IMR-90 (cell line): ENCODE measurements at regions not wholly inside any gene's neighbourhood (a gene's known extent, or its start where the extent isn't known, plus 50 kb on each side); places are given as distances from the start of the nearest gene placed in this dataset.
"Not testable (repeated sequence)": the region's sequence is repeated elsewhere in the genome, so short reads cannot be mapped to it uniquely, and the experiment has no call there.

ENCODE experiments used
- ATAC-seq: fragments of 200-7000 bp; cut with Tn5 transposase; 2 replicates; pipeline ENCODE4 v1.9.1; 2020; ENCODE audit warnings: low read depth, mild to moderate bottlenecking, moderate library complexity
- BruUV-seq: library from RNA; stranded (reverse); fragments of 400-500 nt; replicated peaks from 2 replicates; lab custom pipeline; 2021; lab: Mats Ljungman, UMichigan
- CTCF ChIA-PET: fragments of 300-600 bp; formaldehyde crosslinking; extraction: SDS; loops from one replicate; lab custom pipeline; 2021; ENCODE audit warnings: antibody characterized with exemption; lab: Yijun Ruan, JAX
- POLR2A ChIA-PET: fragments of 300-600 bp; sonication (Branson Sonifier 250); formaldehyde crosslinking; loops from one replicate; lab custom pipeline; 2022; ENCODE audit warnings: antibody characterized with exemption; ENCODE audit not compliant: unreplicated experiment; lab: Charles Lee
- DNase-seq: peaks from one replicate; pipeline ENCODE4 v3.0.0; 2013
- H2AFZ ChIP-seq: replicated peaks from 2 replicates; pipeline ENCODE3; 2013; ENCODE audit warnings: low read length, mild to moderate bottlenecking; ENCODE audit not compliant: poor library complexity
- H2AK5ac ChIP-seq: 2 replicates; pipeline ENCODE4 v1.6.1; 2013; ENCODE audit warnings: low read depth, low read length, inconsistent platforms
- H2AK9ac ChIP-seq: replicated peaks from 2 replicates; pipeline ENCODE3; 2013; ENCODE audit warnings: mild to moderate bottlenecking, low read depth, low read length, moderate library complexity; ENCODE audit not compliant: poor library complexity
- H2BK120ac ChIP-seq: 2 replicates; pipeline ENCODE4 v1.6.1; 2013; ENCODE audit warnings: low read depth, low read length, inconsistent platforms
- H2BK15ac ChIP-seq: 3 replicates; pipeline ENCODE4 v1.6.1; 2013; ENCODE audit warnings: low read depth, low read length, inconsistent platforms
- H2BK20ac ChIP-seq: 2 replicates; pipeline ENCODE4 v1.6.1; 2013; ENCODE audit warnings: low read depth, mild to moderate bottlenecking, inconsistent platforms, low read length, moderate library complexity
- H2BK5ac ChIP-seq: 2 replicates; pipeline ENCODE4 v1.6.1; 2013; ENCODE audit warnings: mild to moderate bottlenecking, low read depth, low read length, inconsistent platforms; ENCODE audit not compliant: poor library complexity, severe bottlenecking
- H3K14ac ChIP-seq: replicated peaks from 2 replicates; pipeline ENCODE4 v1.6.1; 2013; ENCODE audit warnings: low read depth, low read length, inconsistent platforms
- H3K18ac ChIP-seq: 2 replicates; pipeline ENCODE4 v1.6.1; 2013; ENCODE audit warnings: low read depth, low read length, control low read depth
- H3K23ac ChIP-seq: 2 replicates; pipeline ENCODE4 v1.6.1; 2013; ENCODE audit warnings: low read depth, low read length, inconsistent platforms
- H3K27ac ChIP-seq: 2 replicates; pipeline ENCODE4 v1.5.1; 2013; ENCODE audit warnings: mild to moderate bottlenecking, control low read depth, low read length; ENCODE audit not compliant: insufficient read depth
- H3K27me3 ChIP-seq: 2 replicates; pipeline ENCODE4 v1.6.1; 2013; ENCODE audit warnings: low read length; ENCODE audit not compliant: control insufficient read depth, insufficient read depth
- H3K36me3 ChIP-seq: 2 replicates; pipeline ENCODE4 v1.6.1; 2013; ENCODE audit warnings: low read length, mixed read lengths; ENCODE audit not compliant: control insufficient read depth, insufficient read depth
- H3K4ac ChIP-seq: 2 replicates; pipeline ENCODE4 v1.6.1; 2013; ENCODE audit warnings: low read depth, low read length, inconsistent platforms
- H3K4me1 ChIP-seq: 2 replicates; pipeline ENCODE4 v1.6.1; 2013; ENCODE audit warnings: low read length, mixed read lengths; ENCODE audit not compliant: control insufficient read depth, insufficient read depth
- H3K4me2 ChIP-seq: 2 replicates; pipeline ENCODE4 v1.6.1; 2013; ENCODE audit warnings: low read depth, mild to moderate bottlenecking, control low read depth, low read length, moderate library complexity
- H3K4me3 ChIP-seq: 2 replicates; pipeline ENCODE4 v1.5.1; 2013; ENCODE audit warnings: low read depth, mild to moderate bottlenecking, control low read depth, low read length, moderate library complexity; ENCODE audit not compliant: insufficient read depth
- H3K56ac ChIP-seq: 2 replicates; pipeline ENCODE4 v1.6.1; 2013; ENCODE audit warnings: low read length, inconsistent platforms; ENCODE audit not compliant: insufficient read depth; ENCODE audit errors: extremely low read depth
- H3K79me1 ChIP-seq, 2 experiments: 2 replicates each; pipeline ENCODE4 v1.6.1; 2013; ENCODE audit warnings: low read length in 2 of 2, inconsistent platforms in 1 of 2, low read depth in 1 of 2
- H3K9ac ChIP-seq: 2 replicates; pipeline ENCODE4 v1.6.1; 2013; ENCODE audit warnings: low read depth, low read length, control low read depth
- H3K9me1 ChIP-seq: 2 replicates; pipeline ENCODE4 v1.6.1; 2013; ENCODE audit warnings: low read length, inconsistent platforms; ENCODE audit not compliant: insufficient read depth
- H3K9me3 ChIP-seq: 2 replicates; pipeline ENCODE4 v1.6.1; 2013; ENCODE audit warnings: low read length; ENCODE audit not compliant: control insufficient read depth, insufficient read depth
- H4K20me1 ChIP-seq: 2 replicates; pipeline ENCODE4 v1.6.1; 2013; ENCODE audit warnings: low read length, inconsistent platforms; ENCODE audit not compliant: insufficient read depth
- H4K5ac ChIP-seq: 2 replicates; pipeline ENCODE4 v1.6.1; 2013; ENCODE audit warnings: mild to moderate bottlenecking, low read depth, low read length, control low read depth
- H4K8ac ChIP-seq, 2 experiments: 2 replicates each; pipeline ENCODE4 v1.6.1; 2013; ENCODE audit warnings: low read depth in 2 of 2, low read length in 2 of 2, control low read depth in 1 of 2, inconsistent platforms in 1 of 2
- H4K91ac ChIP-seq: 2 replicates; pipeline ENCODE4 v1.6.1; 2013; ENCODE audit warnings: low read depth, low read length, inconsistent platforms; ENCODE audit not compliant: insufficient read depth
- NFE2L2 ChIP-seq: fragments of 150-350 bp; IDR thresholded peaks from 2 replicates; pipeline ENCODE4 v1.6.1; 2016; ENCODE audit warnings: low read depth, mild to moderate bottlenecking, low read length
- RAD21 ChIP-seq: IDR thresholded peaks from 2 replicates; pipeline ENCODE4 v1.6.1; 2012; ENCODE audit warnings: low read length, improper control_type of control experiment
- WGBS, 2 experiments: methylation state at CpG; one replicate each; pipeline versions ENCODE4 v1.1.5 to v1.1.7; 2013; ENCODE audit warnings: missing lambda C conversion rate in 2 of 2; ENCODE audit not compliant: insufficient read length in 1 of 2; ENCODE audit errors: extremely low coverage in 2 of 2; 5-methylcytosine and 5-hydroxymethylcytosine counted together
- dilution Hi-C: fragments of 300-500 bp; cut with HindIII; formaldehyde crosslinking; loops from one replicate; pipeline ENCODE4 v1.14.3; 2018; ENCODE audit warnings: low sequenced_read_pairs; ENCODE audit not compliant: unreplicated experiment
- in situ Hi-C: fragments of 300-500 bp; cut with MboI; formaldehyde crosslinking; loops from 3 replicates; pipeline ENCODE4 v1.14.3; 2019; ENCODE audit warnings: low sequenced_read_pairs, inconsistent platforms, mixed read lengths
- intact Hi-C: fragments of 100-400 bp; cut with micrococcal nuclease; formaldehyde crosslinking; loops from 2 replicates; pipeline ENCODE4 v1.10.0; 2022
- TF ChIP-seq, protein P1 (sequence below): fragments of 150-350 bp; IDR thresholded peaks from 2 replicates; pipeline ENCODE4 v1.6.1; 2017; ENCODE audit warnings: mild to moderate bottlenecking, antibody characterized with exemption, low read length, low read depth

DNA sequence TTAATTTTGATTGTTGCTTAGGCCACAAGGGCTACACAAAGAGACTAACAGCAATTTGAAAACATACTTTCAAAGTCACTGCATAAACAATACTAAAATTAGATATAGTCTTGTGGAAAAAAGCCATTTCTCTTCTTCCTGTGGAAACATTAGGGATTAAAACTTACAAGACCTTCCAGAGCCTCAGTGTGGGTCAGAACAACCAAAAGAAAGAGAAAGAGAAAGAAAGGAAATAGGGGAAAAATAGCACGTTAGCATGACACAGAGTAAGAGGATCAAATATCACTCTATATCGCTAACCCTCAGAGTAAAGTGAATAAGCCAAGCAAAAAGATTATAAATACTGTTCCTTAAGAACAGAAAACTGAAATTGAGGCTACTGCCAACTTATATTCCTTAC is 127.8 kb upstream of the DIAPH2 start:
- POLR2A ChIA-PET: no interaction called here
- no peaks in the 10 kb centered on the region for H3K4me1 ChIP-seq
- no peak overlapping the region for H3K9ac ChIP-seq
- H3K56ac ChIP-seq: no peak overlapping the region
- no peak overlapping the region for H2AK9ac ChIP-seq
- intact Hi-C loops (no loop called here), dilution Hi-C loops (no loop called here), in situ Hi-C loops (no loop called here)
- no peak overlapping the region for H3K27ac ChIP-seq
- H2BK120ac ChIP-seq: no peak overlapping the region
- TF ChIP-seq, protein P1, sequence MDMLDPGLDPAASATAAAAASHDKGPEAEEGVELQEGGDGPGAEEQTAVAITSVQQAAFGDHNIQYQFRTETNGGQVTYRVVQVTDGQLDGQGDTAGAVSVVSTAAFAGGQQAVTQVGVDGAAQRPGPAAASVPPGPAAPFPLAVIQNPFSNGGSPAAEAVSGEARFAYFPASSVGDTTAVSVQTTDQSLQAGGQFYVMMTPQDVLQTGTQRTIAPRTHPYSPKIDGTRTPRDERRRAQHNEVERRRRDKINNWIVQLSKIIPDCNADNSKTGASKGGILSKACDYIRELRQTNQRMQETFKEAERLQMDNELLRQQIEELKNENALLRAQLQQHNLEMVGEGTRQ: no peak
- TF ChIP-seq NFE2L2: no peak
- no peak for TF ChIP-seq RAD21
- no peak overlapping the region for H3K4me3 ChIP-seq
- CTCF ChIA-PET: interaction anchor here (0.6 kb wide), 1 partner anchor 109 kb away, joined by 4 read pairs; no protein-coding TSS in a partner anchor
- H3K9me1 ChIP-seq: no peaks in the 10 kb centered on the region
- no peak overlapping the region for H4K91ac ChIP-seq
- H3K18ac ChIP-seq: 0 out of 2 replicates have a peak overlapping the region, but pooled peaks have one; percentile 27
- no peak overlapping the region for H2AFZ ChIP-seq
- H2BK15ac ChIP-seq: no peak overlapping the region
- no peak overlapping the region for H3K14ac ChIP-seq
- ATAC-seq (peak; percentile 56), DNase-seq (peak; percentile 13)
- no TSS peak for BruUV-seq
- no peak overlapping the region for H4K8ac ChIP-seq
- no peak overlapping the region for H4K5ac ChIP-seq
- no peaks in the 10 kb centered on the region for H3K9me3 ChIP-seq
- no peak overlapping the region for H2BK20ac ChIP-seq
- H3K4ac ChIP-seq: no peak overlapping the region; the same call in 1 of the 2 replicates
- peak overlapping the region; percentile 87; the same call in 1 of the 2 replicates for H3K4me2 ChIP-seq
- WGBS, 2 experiments: no CpG with 5 or more reads among the region's 2 CpGs
- no peak overlapping the region for H2AK5ac ChIP-seq
- H4K20me1 ChIP-seq: no peaks in the 10 kb centered on the region
- no peak overlapping the region for H3K23ac ChIP-seq
- H3K79me1 ChIP-seq: no peaks in the 10 kb centered on the region
- H3K36me3 ChIP-seq: no peaks in the 10 kb centered on the region
- peak overlapping the region; percentile 45 for H2BK5ac ChIP-seq
- H3K27me3 ChIP-seq: no peaks in the 10 kb centered on the region; the same call in 1 of the 2 replicates

DNA sequence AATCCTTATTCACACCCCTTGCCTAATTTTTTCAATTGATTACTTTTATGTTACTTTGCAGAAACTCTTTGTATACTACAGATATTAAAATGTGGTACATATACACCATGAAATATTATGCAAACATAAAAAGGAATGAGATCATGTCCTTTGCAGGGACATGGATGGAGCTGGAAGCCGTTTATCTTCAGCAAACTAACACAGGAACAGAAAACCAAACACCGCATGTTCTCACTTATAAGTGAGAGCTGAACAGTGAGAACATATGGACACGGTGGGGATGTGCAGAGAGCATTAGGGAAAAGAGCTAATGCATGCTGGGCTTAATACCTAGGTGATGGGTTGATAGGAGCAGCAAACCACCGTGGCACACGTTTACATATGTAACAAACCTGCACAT is 123.5 kb upstream of the DIAPH2 start:
- H2AK5ac ChIP-seq, H4K5ac ChIP-seq, H2BK20ac ChIP-seq, H3K18ac ChIP-seq, ATAC-seq, H2BK120ac ChIP-seq, H3K14ac ChIP-seq, H3K9ac ChIP-seq, CTCF ChIA-PET, H3K36me3 ChIP-seq, H2AFZ ChIP-seq, H4K8ac ChIP-seq, H2BK15ac ChIP-seq, H2AK9ac ChIP-seq, H3K23ac ChIP-seq, BruUV-seq, H3K9me3 ChIP-seq, H3K27me3 ChIP-seq, H3K56ac ChIP-seq, H2BK5ac ChIP-seq, dilution Hi-C loops, H3K79me1 ChIP-seq, in situ Hi-C loops, H3K4me1 ChIP-seq, H3K27ac ChIP-seq, H3K4me2 ChIP-seq, H4K20me1 ChIP-seq, H3K4ac ChIP-seq, H3K9me1 ChIP-seq, H4K91ac ChIP-seq, DNase-seq, H3K4me3 ChIP-seq, POLR2A ChIA-PET: not testable (repeated sequence)
- no CpG with 5 or more reads among the region's 5 CpGs for WGBS, 2 experiments
- intact Hi-C loops: loop anchor here (5.0 kb wide), 1 partner anchor 189 kb away; no protein-coding TSS in a partner anchor
